Mesendoderm (in vitro differentiated cells): ENCODE measurements at regions not wholly inside any gene's neighbourhood (a gene's known extent, or its start where the extent isn't known, plus 50 kb on each side); places are given as distances from the start of the nearest gene placed in this dataset.
A peak's percentile ranks its signal among the peaks of the same experiment; 100 is the strongest.

Source experiments
- DNase-seq: peaks from one replicate; pipeline ENCODE4 v3.0.0; 2013
- H2AK5ac ChIP-seq: 2 replicates; pipeline ENCODE4 v1.6.1; 2013; ENCODE audit warnings: low read length, inconsistent platforms
- H2BK120ac ChIP-seq: 2 replicates; pipeline ENCODE4 v1.6.1; 2013; ENCODE audit warnings: low read depth, mild to moderate bottlenecking, low read length, moderate library complexity, mixed read lengths
- H2BK15ac ChIP-seq: replicated peaks from 2 replicates; pipeline ENCODE4 v1.6.1; 2013; ENCODE audit warnings: low read depth, mild to moderate bottlenecking, moderate library complexity
- H2BK5ac ChIP-seq: 2 replicates; pipeline ENCODE4 v1.6.1; 2013; ENCODE audit warnings: low read length, inconsistent platforms
- H3K18ac ChIP-seq: 2 replicates; pipeline ENCODE4 v1.6.1; 2013; ENCODE audit warnings: mild to moderate bottlenecking, low read length, mixed read lengths
- H3K23ac ChIP-seq: one replicate; pipeline ENCODE4 v1.6.1; 2013; ENCODE audit warnings: low read length
- H3K27ac ChIP-seq: 2 replicates; pipeline ENCODE4 v1.5.1; 2013; ENCODE audit warnings: low read depth, mild to moderate bottlenecking, inconsistent platforms, low read length, moderate library complexity
- H3K27me3 ChIP-seq: 2 replicates; pipeline ENCODE4 v1.6.1; 2013; ENCODE audit warnings: low read length, control low read depth, mild to moderate bottlenecking, inconsistent platforms; ENCODE audit not compliant: insufficient read depth, poor library complexity
- H3K36me3 ChIP-seq: 2 replicates; pipeline ENCODE4 v1.6.1; 2013; ENCODE audit warnings: low read length, inconsistent platforms; ENCODE audit not compliant: control insufficient read depth, insufficient read depth
- H3K4ac ChIP-seq: one replicate; pipeline ENCODE4 v1.6.1; 2013; ENCODE audit warnings: low read depth, mild to moderate bottlenecking, low read length, moderate library complexity
- H3K4me1 ChIP-seq: 2 replicates; pipeline ENCODE4 v1.6.1; 2013; ENCODE audit warnings: low read depth, low read length, inconsistent platforms; ENCODE audit not compliant: control insufficient read depth
- H3K4me2 ChIP-seq: 2 replicates; pipeline ENCODE4 v1.6.1; 2013; ENCODE audit warnings: low read length
- H3K4me3 ChIP-seq: 2 replicates; pipeline ENCODE4 v1.5.1; 2013; ENCODE audit warnings: mild to moderate bottlenecking, low read length
- H3K56ac ChIP-seq: one replicate; pipeline ENCODE4 v1.6.1; 2013; ENCODE audit warnings: low read length
- H3K79me1 ChIP-seq: 2 replicates; pipeline ENCODE4 v1.6.1; 2013; ENCODE audit warnings: low read length, inconsistent platforms
- H3K79me2 ChIP-seq: 2 replicates; pipeline ENCODE4 v1.6.1; 2013; ENCODE audit warnings: mild to moderate bottlenecking, low read length; ENCODE audit not compliant: control insufficient read depth, insufficient read depth
- H3K9ac ChIP-seq: 2 replicates; pipeline ENCODE4 v1.6.1; 2013; ENCODE audit warnings: low read length, inconsistent platforms
- H4K5ac ChIP-seq: one replicate; pipeline ENCODE4 v1.6.1; 2013; ENCODE audit warnings: low read length
- H4K8ac ChIP-seq: one replicate; pipeline ENCODE4 v1.6.1; 2013; ENCODE audit warnings: low read depth, mild to moderate bottlenecking, control low read depth, low read length, moderate library complexity
- WGBS: extraction: QIAGEN DNeasy Blood & Tissue Kit; methylation state at CpG from one replicate; pipeline ENCODE4 v1.1.7; 2013; ENCODE audit warnings: low lambda C conversion rate, missing lambda C conversion rate; ENCODE audit not compliant: insufficient coverage; ENCODE audit errors: extremely low coverage; 5-methylcytosine and 5-hydroxymethylcytosine counted together

GRCh38 chr16:72424757-72425156 is 252.8 kb upstream of the PMFBP1 start:
- no peak overlapping the region for H2BK5ac ChIP-seq
- no peak overlapping the region for H2BK120ac ChIP-seq
- H2BK15ac ChIP-seq, result no peak overlapping the region
- no peaks in the 10 kb centered on the region for H3K36me3 ChIP-seq
- WGBS, result no CpG with 5 or more reads among the region's 7 CpGs
- no peak overlapping the region for H3K27ac ChIP-seq
- H2AK5ac ChIP-seq, result no peak overlapping the region
- no peak overlapping the region for H3K9ac ChIP-seq
- H3K56ac ChIP-seq, result no peak overlapping the region
- no peaks in the 10 kb centered on the region for H3K79me2 ChIP-seq
- H3K18ac ChIP-seq, result no peak overlapping the region
- H3K23ac ChIP-seq, result no peak overlapping the region
- no peak overlapping the region for H3K4ac ChIP-seq
- no peak for DNase-seq
- no peaks in the 10 kb centered on the region for H3K4me1 ChIP-seq
- no peak overlapping the region for H4K8ac ChIP-seq
- H3K4me3 ChIP-seq, result no peak overlapping the region
- H3K79me1 ChIP-seq, result no peaks in the 10 kb centered on the region
- H3K4me2 ChIP-seq, result no peak overlapping the region
- H4K5ac ChIP-seq, result no peak overlapping the region
- no peaks in the 10 kb centered on the region for H3K27me3 ChIP-seq

GRCh38 chr16:72422308-72422897 is 250.4 kb upstream of the PMFBP1 start:
- no CpG with 5 or more reads among the region's 1 CpG for WGBS
- no peak overlapping the region for H3K4me3 ChIP-seq

GRCh38 chr16:72419638-72420037 is 247.7 kb upstream of the PMFBP1 start:
- WGBS, result no CpG with 5 or more reads among the region's 4 CpGs
- H3K4me3 ChIP-seq, result no peak overlapping the region

More at GRCh38 chr16:72422308-72422897, 250.4 kb upstream of the PMFBP1 start:
- Histone ChIP-seq H4K8ac (no peak overlapping the region), H3K4me2 (no peak overlapping the region), H3K36me3 (no peaks in the 10 kb centered on the region), H2AK5ac (no peak overlapping the region), H2BK120ac (no peak overlapping the region), H2BK5ac (no peak overlapping the region), H3K79me1 (no peaks in the 10 kb centered on the region), H3K79me2 (no peaks in the 10 kb centered on the region), H3K4ac (no peak overlapping the region), H3K4me1 (no peaks in the 10 kb centered on the region), H4K5ac (no peak overlapping the region), H3K23ac (no peak overlapping the region), H3K56ac (no peak overlapping the region), H2BK15ac (no peak overlapping the region), H3K27me3 (no peaks in the 10 kb centered on the region), H3K9ac (no peak overlapping the region), H3K27ac (no peak overlapping the region), H3K18ac (no peak overlapping the region)
- no peak for DNase-seq

GRCh38 chr16:72415379-72415778 is 243.4 kb upstream of the PMFBP1 start:
- Histone ChIP-seq H2BK15ac (no peak overlapping the region), H3K4ac (no peak overlapping the region), H3K79me2 (no peaks in the 10 kb centered on the region), H3K27ac (no peak overlapping the region), H3K23ac (no peak overlapping the region), H4K5ac (no peak overlapping the region), H2BK120ac (no peak overlapping the region), H3K36me3 (no peaks in the 10 kb centered on the region), H3K79me1 (no peaks in the 10 kb centered on the region), H4K8ac (no peak overlapping the region), H3K27me3 (no peaks in the 10 kb centered on the region), H3K4me1 (no peaks in the 10 kb centered on the region), H2AK5ac (no peak overlapping the region), H3K56ac (no peak overlapping the region), H3K9ac (no peak overlapping the region), H3K18ac (no peak overlapping the region), H2BK5ac (no peak overlapping the region), H3K4me3 (no peak overlapping the region), H3K4me2 (no peak overlapping the region)
- WGBS, result no CpG with 5 or more reads among the region's 1 CpG
- no peak for DNase-seq

More at GRCh38 chr16:72419638-72420037, 247.7 kb upstream of the PMFBP1 start:
- Histone ChIP-seq H3K36me3 (no peaks in the 10 kb centered on the region), H2BK15ac (no peak overlapping the region), H2AK5ac (no peak overlapping the region), H3K4me2 (no peak overlapping the region), H2BK120ac (no peak overlapping the region), H2BK5ac (no peak overlapping the region), H3K4ac (no peak overlapping the region), H3K56ac (no peak overlapping the region), H3K18ac (no peak overlapping the region), H4K5ac (no peak overlapping the region), H3K4me1 (no peaks in the 10 kb centered on the region), H3K79me2 (no peaks in the 10 kb centered on the region), H3K27me3 (no peaks in the 10 kb centered on the region), H4K8ac (no peak overlapping the region), H3K27ac (no peak overlapping the region), H3K23ac (no peak overlapping the region), H3K79me1 (no peaks in the 10 kb centered on the region), H3K9ac (no peak overlapping the region)
- DNase-seq, result no peak

GRCh38 chr16:72410492-72410891 is 238.5 kb upstream of the PMFBP1 start:
- H2AK5ac ChIP-seq, result no peak overlapping the region
- H4K8ac ChIP-seq, result no peak overlapping the region
- H3K9ac ChIP-seq, result no peak overlapping the region
- no peak overlapping the region for H2BK120ac ChIP-seq
- no peaks in the 10 kb centered on the region for H3K4me1 ChIP-seq
- no peaks in the 10 kb centered on the region for H3K27me3 ChIP-seq
- no peaks in the 10 kb centered on the region for H3K36me3 ChIP-seq
- no peak overlapping the region for H3K4me3 ChIP-seq
- no peak overlapping the region for H3K23ac ChIP-seq
- H3K79me1 ChIP-seq, result no peaks in the 10 kb centered on the region
- H2BK5ac ChIP-seq, result no peak overlapping the region
- no peak overlapping the region for H2BK15ac ChIP-seq
- H3K56ac ChIP-seq, result no peak overlapping the region
- H3K18ac ChIP-seq, result no peak overlapping the region
- no peaks in the 10 kb centered on the region for H3K79me2 ChIP-seq
- WGBS, result no CpG with 5 or more reads among the region's 2 CpGs
- H3K4me2 ChIP-seq, result no peak overlapping the region
- no peak overlapping the region for H3K27ac ChIP-seq
- DNase-seq, result no peak
- no peak overlapping the region for H4K5ac ChIP-seq
- H3K4ac ChIP-seq, result no peak overlapping the region

- Histone ChIP-seq H4K8ac (no peak overlapping the region), H3K79me1 (no peaks in the 10 kb centered on the region), H3K27ac (no peak overlapping the region), H4K5ac (no peak overlapping the region), H3K9ac (no peak overlapping the region), H2AK5ac (no peak overlapping the region), H2BK15ac (no peak overlapping the region), H3K18ac (no peak overlapping the region), H2BK120ac (no peak overlapping the region), H2BK5ac (no peak overlapping the region), H3K4me2 (no peak overlapping the region), H3K79me2 (no peaks in the 10 kb centered on the region), H3K4ac (no peak overlapping the region), H3K4me3 (no peak overlapping the region), H3K36me3 (no peaks in the 10 kb centered on the region), H3K4me1 (no peaks in the 10 kb centered on the region), H3K23ac (no peak overlapping the region), H3K56ac (no peak overlapping the region), H3K27me3 (no peaks in the 10 kb centered on the region)
- no CpG with 5 or more reads among the region's 3 CpGs for WGBS
- peak; percentile 60 for DNase-seq
Observed at GRCh38 chr16:72409423-72409822, 237.5 kb upstream of the PMFBP1 start.
